Brain pericyte (primary cell): ENCODE measurements at regions not wholly inside any gene's neighbourhood (a gene's known extent, or its start where the extent isn't known, plus 50 kb on each side); places are given as distances from the start of the nearest gene placed in this dataset.
"Not testable (repeated sequence)": the region's sequence is repeated elsewhere in the genome, so short reads cannot be mapped to it uniquely, and the experiment has no call there.

Experiments used
- DNase-seq: peaks from one replicate; pipeline ENCODE4 v3.0.0-alpha.2; 2012; ENCODE audit warnings: low read depth, low spot score

DNA sequence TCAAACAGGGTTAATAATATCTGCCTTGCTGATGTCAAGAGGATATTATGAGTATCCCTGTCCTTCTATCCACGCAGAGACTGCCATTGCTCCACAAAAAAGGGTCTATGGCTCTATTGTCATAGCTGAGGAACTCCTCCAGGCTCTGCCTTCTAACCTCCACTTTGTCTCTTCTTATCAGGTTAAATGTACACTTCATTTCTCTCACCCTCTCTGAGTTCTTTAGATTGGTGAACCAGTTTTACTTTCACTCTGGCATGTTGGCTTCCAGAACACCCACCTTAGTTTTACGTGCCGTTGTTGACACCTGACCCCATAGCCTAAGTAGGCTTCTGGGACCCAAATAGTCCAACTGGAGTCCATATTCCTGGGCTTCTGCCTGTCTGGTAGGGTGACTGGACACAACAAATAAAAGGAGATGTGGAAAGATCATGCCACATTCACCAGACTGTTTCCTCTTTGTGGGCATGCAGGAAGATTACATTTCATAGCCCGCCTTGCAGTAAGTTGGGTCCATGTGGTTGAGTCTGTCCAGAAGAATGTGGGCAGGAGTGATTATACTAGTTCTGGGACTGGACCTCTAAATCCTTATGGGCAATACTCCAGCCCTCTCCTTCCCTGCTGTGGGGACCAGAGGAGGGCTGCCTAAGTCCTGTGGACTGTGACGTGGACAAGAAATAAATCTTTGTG lies 350.4 kb upstream of the CLINT1 start:
- DNase-seq, result no peak

DNA sequence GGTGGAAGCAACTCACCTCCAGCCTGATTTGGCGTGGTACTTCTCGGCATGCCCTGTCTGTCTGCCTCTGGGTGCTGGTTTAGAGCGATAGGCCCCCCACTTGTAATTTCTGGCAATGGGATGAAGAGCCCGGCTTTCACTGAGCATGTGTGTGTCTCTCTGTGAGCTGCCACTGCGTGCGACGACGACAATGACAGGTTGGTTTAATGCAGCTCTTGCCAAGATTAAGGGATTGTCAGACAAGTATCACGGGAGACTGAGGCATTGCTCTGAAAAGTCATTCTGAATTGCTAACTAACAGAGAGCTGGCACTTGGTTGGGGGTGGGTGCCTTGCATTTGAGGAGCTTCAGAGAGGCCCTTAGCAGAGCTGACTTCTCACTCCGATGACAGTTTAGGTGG lies 348.8 kb upstream of the CLINT1 start:
- DNase-seq, result no peak

DNA sequence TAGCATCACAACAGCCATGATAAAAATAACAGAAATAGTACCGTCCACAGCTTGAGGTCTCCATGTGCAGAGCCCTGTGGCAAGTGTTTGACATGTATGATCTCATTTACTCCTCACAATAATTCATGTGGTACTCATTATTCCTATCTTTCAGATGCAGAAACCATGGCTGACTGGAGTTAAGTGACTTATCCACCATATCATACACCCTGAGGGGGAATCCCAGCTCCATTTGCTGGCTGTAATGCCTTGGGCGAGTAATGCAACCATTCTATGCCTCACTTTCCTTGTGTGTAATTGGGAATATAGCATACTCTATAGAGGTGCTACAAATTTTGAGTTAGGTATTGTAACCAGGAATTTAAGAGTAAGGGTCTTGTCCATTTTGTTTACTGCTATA lies 347.0 kb upstream of the CLINT1 start:
- DNase-seq, result no peak

DNA sequence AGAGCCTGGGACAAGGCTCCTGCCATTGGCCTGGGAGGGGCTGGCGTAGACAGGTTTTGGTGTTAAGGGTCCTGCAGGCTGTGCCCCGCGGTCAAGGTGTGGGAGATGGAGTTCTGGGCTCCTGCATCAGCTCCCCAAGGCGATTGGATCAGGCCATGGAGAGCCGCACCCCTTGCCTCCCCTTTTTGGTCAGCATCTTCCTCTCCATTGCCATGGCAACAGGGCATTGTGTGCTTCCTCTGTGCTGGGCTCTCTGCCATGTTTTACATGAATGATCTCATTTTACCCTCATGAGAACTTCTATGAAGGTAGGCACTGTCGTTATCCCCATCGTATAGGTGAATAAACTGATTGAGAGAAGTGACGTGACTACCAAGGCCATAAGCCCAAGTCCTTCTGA lies 344.3 kb upstream of the CLINT1 start:
- DNase-seq, result no peak

DNA sequence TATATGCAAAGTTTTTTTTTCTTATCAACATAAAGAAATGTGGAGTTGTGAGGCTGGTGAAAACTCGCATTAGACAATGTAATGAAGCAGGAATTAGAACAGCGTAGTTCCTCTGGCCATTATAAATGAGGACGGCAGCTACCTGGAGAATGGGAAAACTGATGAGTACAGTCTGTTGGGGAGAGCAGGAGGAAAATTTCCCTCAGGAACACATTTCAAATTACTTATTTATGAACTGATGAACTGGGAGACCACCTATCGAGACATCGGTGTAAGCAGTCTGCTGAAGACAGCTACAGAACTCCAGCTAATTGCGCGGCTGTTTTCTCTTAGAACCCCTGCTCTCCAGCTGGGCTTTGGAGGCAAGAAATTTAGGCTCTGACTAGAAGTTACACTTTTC lies 343.9 kb upstream of the CLINT1 start:
- no peak for DNase-seq

DNA sequence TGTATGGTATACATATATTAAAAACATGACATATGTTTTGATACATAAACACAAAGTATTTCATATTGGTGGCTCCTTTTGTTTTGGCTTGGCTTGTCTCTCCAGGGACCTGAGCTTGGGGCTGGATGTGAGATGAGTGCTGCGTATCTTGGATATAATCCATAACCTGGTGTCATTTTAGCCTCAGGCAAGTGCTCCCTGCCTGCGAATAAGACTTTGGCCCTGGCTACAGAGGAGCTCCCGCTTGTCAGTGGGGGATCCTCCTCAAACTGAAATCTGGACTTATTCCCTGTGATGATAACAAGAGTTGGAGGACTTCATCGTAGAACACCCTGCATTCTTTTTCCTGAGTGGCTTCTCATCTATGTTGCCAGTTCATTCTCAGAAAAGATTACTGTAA lies 341.7 kb upstream of the CLINT1 start:
- DNase-seq, result peak; percentile 24

DNA sequence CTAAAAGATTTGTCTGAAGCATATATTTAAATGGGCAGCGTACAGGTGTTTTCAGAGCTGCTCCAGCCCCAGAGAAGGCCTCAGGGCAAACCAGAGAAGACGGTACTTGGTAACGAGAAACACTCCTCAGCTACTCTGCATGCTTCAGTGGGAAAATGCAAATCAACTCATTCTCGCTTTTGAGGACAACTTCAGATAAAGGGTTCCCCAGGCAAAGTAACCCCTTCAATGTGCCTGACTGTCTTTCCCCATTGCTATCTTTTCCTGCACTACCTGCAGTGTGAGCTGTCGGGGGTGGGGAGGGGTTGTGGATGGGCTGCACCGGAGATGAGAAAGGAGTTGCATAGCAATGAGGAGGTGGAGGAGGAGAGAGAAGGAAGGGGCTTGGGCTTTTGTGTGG lies 339.7 kb upstream of the CLINT1 start:
- no peak for DNase-seq

DNA sequence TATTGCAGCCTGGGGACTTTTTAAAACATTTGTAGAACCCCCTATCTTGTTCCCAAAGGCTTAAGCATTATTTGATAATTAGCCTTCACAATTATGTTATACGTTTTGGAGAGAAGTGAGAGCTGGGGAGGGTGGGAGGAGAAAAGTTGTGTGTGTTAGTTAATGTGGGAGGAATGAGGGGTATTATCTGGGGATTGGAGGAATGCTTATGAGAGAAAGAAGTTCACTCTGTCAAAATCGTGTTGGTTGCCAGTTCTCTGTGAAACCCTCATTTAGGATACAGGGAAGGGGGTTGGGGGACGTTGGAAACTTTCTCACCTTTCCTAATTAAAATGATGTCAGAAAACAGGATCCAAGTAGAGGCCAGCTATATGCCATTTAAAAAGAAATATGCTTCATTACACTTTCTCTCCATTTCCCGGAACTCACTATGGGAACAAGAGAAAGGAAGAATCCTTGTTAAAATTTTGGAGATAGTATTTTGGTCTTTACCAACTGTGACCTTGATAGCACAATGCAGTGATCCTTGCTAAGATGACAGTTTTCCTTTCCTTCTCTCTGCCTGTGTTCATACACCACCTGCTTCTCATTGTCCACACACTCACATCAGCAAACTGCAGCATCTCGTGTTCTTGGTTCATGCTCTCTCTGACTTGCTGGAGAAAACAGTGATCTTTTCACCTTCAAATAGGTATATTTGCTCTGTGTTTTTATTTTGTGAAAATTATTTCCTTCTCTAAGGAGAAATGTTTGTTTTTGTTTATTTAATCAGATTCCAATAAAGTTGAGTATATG lies 336.7 kb upstream of the CLINT1 start:
- no peak for DNase-seq

DNA sequence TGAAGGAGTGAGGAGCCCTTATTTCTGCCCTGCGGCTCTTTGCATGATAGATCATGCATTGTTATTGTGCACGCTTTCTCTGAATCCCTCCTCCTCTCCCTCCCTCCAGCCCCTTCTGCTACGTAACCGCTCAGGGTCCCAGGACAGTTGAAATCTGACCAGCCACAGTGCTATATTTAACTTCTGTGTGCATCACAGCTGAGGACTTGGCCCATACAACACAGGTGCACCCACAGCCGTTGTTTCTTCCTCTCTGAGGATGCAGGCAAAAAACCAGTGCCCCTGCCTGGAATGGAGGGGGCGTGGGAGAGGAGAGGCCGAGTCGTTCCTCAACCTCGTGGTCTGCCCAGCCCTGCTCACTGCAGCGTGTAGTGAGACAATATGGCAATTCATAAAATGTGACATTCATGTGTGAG lies 335.6 kb upstream of the CLINT1 start:
- no peak for DNase-seq

DNA sequence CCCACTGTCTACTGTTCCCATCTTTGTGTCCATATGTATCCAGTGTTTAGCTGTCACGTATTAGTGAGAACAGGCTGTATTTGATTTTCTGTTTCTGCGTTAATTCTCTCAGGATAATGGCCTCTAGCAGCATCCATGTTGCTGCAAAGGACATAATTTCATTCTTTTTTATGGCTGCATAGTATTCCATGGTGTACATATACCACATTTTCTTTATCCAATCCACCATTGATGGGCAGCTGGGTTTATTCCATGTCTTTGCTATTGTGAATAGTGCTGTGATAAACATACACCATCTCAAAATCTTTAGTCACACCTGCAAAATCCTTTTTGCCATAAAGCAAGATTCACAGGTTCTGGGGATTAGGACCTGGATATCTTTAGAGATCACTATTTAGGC lies 334.4 kb upstream of the CLINT1 start:
- not testable (repeated sequence) for DNase-seq

DNA sequence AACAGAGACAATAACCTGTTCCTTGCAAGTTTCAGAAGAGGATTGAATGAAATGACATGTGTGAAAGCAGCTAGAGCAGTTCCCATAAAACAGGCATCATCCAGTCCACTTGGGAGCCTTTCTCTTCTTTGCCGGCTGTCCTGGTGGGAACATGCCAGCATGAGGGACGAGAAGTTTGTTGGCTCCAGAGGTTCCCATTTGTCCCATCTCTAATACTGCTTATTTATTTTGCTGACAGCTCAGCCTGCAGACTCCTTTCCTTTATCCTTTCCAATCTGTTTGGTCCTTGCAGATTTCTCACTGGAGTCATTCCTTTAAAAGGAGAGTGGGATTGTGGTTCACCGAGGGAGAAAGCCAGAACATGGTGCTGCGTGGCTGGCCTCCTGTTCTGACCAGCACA lies 321.5 kb upstream of the CLINT1 start:
- DNase-seq, result no peak

DNA sequence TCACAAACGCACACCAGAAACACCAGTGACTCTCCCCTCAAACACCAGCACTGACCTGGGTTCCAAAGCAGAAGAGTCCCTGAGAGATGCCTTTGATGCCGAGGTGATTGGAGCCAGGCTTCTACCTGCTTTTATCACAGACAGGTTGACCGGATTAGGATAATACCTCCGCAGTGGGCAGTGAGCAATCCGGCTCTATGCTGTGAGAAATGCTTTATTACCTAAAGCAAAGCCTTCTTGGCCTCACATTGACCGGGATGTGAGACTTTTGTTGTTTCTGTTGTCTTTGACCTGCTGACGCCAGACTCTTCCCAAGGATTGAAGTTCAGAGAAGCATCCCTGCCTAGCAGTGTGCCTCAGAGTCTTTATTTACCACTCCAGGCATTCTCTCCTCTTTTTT lies 320.3 kb upstream of the CLINT1 start:
- no peak for DNase-seq

DNA sequence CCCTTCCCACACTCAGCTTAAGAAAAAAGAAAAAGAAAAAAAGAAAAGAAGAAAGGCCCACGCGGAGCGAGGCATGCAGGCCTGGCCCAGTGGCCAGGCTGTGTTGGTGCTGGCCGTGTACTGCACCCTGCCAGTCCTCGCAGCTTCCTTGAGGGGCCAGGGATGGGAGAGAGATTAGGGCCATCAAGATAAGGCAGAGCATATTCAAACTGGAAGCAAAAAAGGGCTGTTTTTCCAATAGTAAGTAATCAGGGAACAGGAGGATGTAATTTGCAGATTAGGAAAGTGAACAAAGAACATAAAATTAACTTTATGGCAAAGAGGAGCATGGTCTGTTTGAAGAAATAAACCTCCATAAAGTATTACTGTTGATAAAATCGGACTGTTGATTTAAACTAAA lies 319.6 kb upstream of the CLINT1 start:
- no peak for DNase-seq

DNA sequence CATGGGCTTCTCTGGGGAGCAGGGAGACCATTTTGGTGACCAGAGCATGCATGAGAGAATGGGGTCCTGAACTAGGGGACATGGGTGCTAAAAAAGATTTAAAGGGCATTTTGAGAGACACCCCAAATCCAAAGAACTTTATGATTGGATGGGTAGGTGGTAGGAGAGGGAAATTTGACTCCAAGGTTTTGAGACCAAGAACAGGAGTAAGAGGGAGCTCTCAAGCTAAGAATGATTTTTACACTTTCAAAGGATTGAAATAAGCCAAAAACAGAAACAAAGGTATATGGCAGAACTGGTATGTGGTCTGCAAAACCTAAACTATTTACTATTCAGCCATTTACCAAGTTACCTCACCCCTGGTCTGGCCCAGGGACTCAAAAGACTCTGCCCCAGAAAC lies 318.2 kb upstream of the CLINT1 start:
- no peak for DNase-seq

DNA sequence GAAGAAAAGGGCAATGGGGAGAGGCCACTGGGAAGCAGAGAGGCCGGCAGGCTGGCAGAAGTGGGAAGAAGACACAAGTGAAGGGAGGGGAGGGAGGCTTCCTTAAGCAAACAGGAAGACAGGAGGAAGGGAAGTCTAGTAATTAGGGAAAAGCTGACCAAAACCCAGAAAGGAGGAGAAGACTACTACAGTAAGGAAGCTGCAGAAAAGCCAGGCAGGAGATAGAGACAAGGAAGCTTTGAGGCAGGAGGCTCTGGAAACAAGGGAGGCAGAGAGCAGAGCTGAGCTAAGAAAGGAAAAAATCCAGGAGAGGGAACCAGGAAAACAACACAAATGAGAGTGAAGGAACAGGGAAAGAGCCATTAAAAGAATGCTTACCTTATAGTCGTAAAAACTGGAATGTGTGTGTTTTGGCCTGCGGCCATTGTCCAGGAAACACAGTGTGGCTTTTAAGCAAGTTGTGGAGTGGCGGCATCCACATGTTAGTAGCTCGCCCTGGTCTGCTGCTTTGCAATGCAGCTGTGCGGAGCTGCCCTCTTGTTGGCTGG lies 317.1 kb upstream of the CLINT1 start:
- no peak for DNase-seq

DNA sequence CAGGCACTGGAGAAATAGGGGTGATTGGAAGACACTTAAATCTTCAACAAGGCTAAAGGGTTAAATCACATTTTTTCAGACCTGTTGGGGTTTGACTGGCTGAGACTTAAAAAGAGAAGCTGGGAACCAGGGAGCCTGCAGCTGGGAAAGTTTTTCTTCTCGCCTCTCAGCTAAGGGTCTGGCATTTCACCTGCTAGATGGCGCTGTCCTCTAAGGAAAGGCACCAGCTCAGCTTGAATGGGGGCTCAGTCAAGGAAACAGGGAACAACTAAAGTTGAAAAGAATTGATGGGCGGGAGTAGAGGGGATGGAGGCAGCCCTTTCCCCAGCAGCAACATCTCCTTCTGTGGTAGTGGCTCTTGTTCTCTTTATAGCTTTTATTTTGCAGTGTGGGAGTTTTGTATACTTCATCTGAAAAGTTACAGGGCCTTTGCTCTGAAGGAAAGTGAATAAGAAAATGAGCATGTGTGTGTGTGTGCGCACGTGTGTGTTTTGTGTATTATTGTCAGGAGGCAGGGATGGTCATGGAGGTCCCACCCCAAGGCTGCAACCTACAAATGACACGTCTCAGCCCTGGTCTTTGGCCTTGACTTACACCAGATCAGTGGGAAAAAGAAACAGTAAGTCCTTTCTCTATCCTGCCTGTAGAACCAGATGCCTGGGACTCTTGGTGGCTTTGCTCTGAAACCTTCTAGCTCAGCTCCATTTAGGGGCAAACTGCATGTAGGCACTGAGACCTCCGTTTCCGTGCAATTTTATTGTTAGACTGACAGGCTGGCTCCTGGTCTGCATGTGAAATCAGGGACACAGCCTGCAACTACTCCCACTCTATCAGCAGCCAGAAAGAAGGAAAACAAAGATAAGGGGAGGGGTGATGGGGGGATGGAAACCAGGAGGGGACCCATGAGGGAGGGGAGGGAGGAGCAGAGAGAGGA lies 316.2 kb upstream of the CLINT1 start:
- DNase-seq, result peak; percentile 30

DNA sequence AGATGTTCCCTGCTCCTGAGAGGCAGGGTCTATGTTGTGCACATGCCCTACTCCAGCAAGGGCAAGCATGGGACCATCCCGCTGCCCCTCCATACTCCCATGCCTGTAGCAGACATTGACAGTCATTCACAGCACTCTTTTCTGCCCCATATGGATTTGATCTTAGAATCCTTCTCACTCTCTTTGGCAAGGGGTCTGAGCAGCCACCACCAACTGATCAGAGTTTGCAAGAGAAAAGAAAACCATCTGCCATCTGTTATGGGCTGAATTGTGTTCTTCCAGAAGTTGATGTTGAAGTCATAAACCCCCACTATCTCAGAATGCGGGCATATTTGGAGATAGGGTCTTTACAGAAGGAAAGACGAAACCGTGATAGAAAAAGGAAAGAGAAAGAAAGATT lies 315.1 kb upstream of the CLINT1 start:
- no peak for DNase-seq

DNA sequence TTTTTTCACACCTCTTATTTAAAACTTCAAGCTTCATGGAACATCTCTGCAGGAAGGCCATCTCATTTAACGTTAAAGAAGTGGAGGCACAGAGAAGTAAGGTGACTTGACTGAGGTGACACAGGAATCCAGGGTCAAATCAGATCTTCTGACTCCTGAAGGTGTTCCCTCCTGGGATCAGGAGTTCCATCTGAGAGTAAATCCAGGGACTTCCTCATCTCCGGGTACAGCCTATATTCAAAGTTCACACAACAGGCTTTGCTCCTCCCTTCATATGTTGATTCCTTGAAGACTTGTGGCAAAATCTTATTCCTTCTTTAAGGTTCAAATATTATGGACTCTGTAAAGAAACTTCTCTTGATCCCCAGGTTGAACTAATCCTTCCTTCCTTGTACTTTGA lies 313.1 kb upstream of the CLINT1 start:
- no peak for DNase-seq

DNA sequence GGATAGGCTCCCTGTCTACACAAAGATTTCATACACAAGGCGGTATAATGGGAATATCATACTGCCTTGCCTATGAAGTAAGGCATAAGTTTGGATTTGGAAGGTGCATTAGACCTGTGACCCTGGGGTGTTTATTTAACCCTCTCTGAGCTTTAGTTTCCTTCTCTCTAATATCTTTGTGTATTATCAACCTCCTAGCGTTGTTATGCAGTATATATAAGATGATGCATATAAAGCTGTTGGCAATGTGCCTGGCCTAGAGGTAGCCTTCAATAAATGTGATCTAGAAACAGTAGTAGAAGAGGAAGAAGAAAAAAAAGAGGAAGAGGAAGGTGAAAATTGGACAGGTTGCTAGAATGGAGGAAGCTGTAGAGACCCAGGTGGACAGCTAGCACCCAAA lies 311.6 kb upstream of the CLINT1 start:
- DNase-seq, result no peak

DNA sequence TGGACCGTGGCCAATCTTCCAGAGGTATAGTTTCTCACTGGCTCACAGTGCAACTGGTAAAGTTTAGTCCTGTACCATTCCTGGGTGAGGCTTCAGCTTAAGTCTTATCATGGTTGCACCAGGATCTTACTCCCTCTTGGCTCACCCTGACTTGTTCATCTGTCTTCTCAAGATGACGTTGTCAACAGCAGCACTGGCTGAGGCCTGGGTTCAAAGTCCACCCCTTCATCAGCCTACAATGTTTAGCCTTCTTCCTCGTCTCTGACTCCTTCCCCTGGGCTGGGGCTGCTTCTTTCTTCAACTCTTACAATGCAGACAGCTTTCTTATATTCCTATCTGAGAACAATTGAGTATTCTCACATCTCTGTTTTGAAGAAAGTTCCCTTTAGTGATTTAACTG lies 311.1 kb upstream of the CLINT1 start:
- no peak for DNase-seq

DNA sequence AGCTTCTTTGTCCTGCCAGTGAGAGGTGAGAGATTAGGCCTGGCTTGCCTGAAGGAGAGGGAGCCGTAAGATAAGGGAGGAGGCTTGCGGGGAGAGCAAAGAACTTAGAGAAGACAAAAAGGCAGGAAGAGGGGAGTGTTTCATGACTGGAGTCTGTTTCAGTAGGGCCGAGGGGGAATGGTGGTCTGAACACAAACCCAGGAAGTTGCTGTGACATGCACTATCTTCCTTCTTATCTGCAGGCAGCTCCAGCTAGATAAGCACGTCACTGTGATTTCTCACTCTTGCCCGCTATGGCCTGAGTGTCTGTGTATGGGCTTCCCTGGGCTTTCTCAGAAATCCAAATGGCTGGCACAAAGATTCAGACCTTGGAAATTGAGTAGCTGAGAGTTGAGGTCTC lies 307.5 kb upstream of the CLINT1 start:
- DNase-seq, result no peak

DNA sequence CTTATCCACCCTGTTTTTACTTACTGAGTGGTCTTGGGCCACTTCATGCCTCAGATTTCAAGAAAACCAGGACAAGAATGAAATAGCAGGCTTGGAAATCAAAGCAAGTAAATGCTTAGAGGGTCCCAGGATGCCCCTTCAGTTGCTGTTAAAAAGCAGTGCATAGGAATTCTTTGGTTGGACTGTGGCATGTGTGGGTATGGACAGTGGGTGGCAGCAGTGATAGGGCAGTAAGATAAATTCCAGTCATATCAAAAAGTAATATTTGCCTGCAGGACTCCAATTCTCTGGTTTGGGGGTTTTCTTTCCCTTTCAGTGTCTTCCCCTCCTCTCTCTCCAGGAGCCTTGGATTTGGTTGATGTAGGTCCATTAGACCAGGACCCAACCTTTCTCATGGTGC lies 306.7 kb upstream of the CLINT1 start:
- DNase-seq, result no peak
